ENCODE measurements at regions not wholly inside any gene's neighbourhood (a gene's known extent, or its start where the extent isn't known, plus 50 kb on each side); places are given as distances from the start of the nearest gene placed in this dataset.

- TF ChIP-seq CTCF (IDR thresholded peaks at IDR 0.05) (no peak), POLR2A (IDR thresholded peaks at IDR 0.05) (no peak)
Observed at GRCh38 chr16:73311857-73312723, 264.2 kb upstream of the ZFHX3 start.

Data from right lobe of liver (tissue), 4 donors.